H1 (cell line): ENCODE measurements at regions not wholly inside any gene's neighbourhood (a gene's known extent, or its start where the extent isn't known, plus 50 kb on each side); places are given as distances from the start of the nearest gene placed in this dataset.

Experiments
- CTCF ChIA-PET: fragments of 300-600 bp; sonication (Branson Sonifier 250); formaldehyde crosslinking; loops from one replicate; lab custom pipeline; 2021; ENCODE audit not compliant: partially characterized antibody; lab: Charles Lee
- POLR2A ChIA-PET: fragments of 300-600 bp; sonication (Branson Sonifier 250); formaldehyde crosslinking; loops from one replicate; lab custom pipeline; 2021; ENCODE audit warnings: inconsistent platforms; ENCODE audit not compliant: partially characterized antibody; lab: Charles Lee
- DNase-seq, 2 experiments: peaks; one replicate each; pipeline versions ENCODE4 v3.0.0 to v3.0.0-alpha.2; 2010 to 2022; ENCODE audit warnings: low spot score in 2 of 2, low read depth in 1 of 2, mixed read lengths in 1 of 2
- FAIRE-seq: peaks from 2 replicates; lab custom pipeline; 2011; peaks lifted over from hg19 to GRCh38; lab: Jason Lieb, UNC
- H2AFZ ChIP-seq: 2 replicates; pipeline ENCODE4 v1.8.1; 2012; ENCODE audit warnings: low read length, inconsistent platforms
- H2AK5ac ChIP-seq: 2 replicates; pipeline ENCODE4 v1.6.1; 2013; ENCODE audit warnings: low read depth, low read length
- H2BK120ac ChIP-seq: replicated peaks from 2 replicates; pipeline ENCODE3; 2013; ENCODE audit warnings: low read depth, low read length, inconsistent platforms
- H2BK12ac ChIP-seq: 2 replicates; pipeline ENCODE4 v1.6.1; 2013; ENCODE audit warnings: low read depth, low read length
- H2BK15ac ChIP-seq: 2 replicates; pipeline ENCODE4 v1.6.1; 2013; ENCODE audit warnings: low read length
- H2BK20ac ChIP-seq: 2 replicates; pipeline ENCODE4 v1.6.1; 2013; ENCODE audit warnings: low read length
- H2BK5ac ChIP-seq: 2 replicates; pipeline ENCODE4 v1.6.1; 2013; ENCODE audit warnings: low read depth, low read length
- H3K14ac ChIP-seq: 2 replicates; pipeline ENCODE4 v1.6.1; 2013; ENCODE audit warnings: inconsistent platforms; ENCODE audit not compliant: insufficient read length
- H3K18ac ChIP-seq: 2 replicates; pipeline ENCODE4 v1.6.1; 2013; ENCODE audit warnings: low read length; ENCODE audit errors: extremely low read depth
- H3K23ac ChIP-seq: 2 replicates; pipeline ENCODE4 v1.6.1; 2013; ENCODE audit warnings: inconsistent platforms; ENCODE audit not compliant: insufficient read length
- H3K23me2 ChIP-seq: 2 replicates; pipeline ENCODE4 v1.6.1; 2013; ENCODE audit warnings: low read depth, low read length
- H3K27ac ChIP-seq: 2 replicates; pipeline ENCODE4 v1.6.1; 2011; ENCODE audit warnings: low read depth, low read length, inconsistent platforms
- H3K27me3 ChIP-seq, 4 experiments: replicated peaks in 1 of 4; 1 replicate in 1 of 4; 2 replicates in 3 of 4; pipeline versions ENCODE4 v1.6.1 to v1.8.1; 2011 to 2013; ENCODE audit warnings: low read length in 3 of 4, mild to moderate bottlenecking in 3 of 4, inconsistent platforms in 2 of 4, mixed read lengths in 2 of 4, moderate library complexity in 1 of 4; ENCODE audit not compliant: control insufficient read depth in 3 of 4, insufficient read depth in 3 of 4; ENCODE audit errors: extremely low read depth in 1 of 4
- H3K36me3 ChIP-seq, 4 experiments: 2 replicates each; pipeline versions ENCODE4 v1.6.1 to v1.8.1; 2011 to 2013; ENCODE audit warnings: mild to moderate bottlenecking in 4 of 4, low read length in 3 of 4, moderate library complexity in 2 of 4, control low read depth in 1 of 4, inconsistent platforms in 1 of 4; ENCODE audit not compliant: insufficient read depth in 4 of 4, control insufficient read depth in 2 of 4
- H3K4ac ChIP-seq: replicated peaks from 2 replicates; pipeline ENCODE3; 2013; ENCODE audit warnings: low read length, low read depth, mixed read lengths, inconsistent platforms; ENCODE audit not compliant: insufficient read length
- H3K4me1 ChIP-seq, 4 experiments: replicated peaks in 1 of 4; 1 replicate in 1 of 4; 2 replicates in 3 of 4; pipeline versions ENCODE4 v1.6.1 to v1.8.1; 2011 to 2013; ENCODE audit warnings: low read length in 3 of 4, inconsistent platforms in 2 of 4, mixed read lengths in 1 of 4; ENCODE audit not compliant: insufficient read depth in 4 of 4, control insufficient read depth in 3 of 4
- H3K4me2 ChIP-seq, 2 experiments: 2 replicates each; pipeline versions ENCODE4 v1.6.1 to v1.8.1; 2011 to 2013; ENCODE audit warnings: low read depth in 2 of 2, low read length in 2 of 2, control low read depth in 1 of 2, inconsistent platforms in 1 of 2, mild to moderate bottlenecking in 1 of 2; ENCODE audit not compliant: insufficient read depth in 1 of 2
- H3K4me3 ChIP-seq, 4 experiments: fragments of 200-600, 300-600 bp in 1 of 4; sonication (generic), shearing (Covaris generic), sonication (Bioruptor Twin) in 1 of 4; 2 replicates each; pipeline versions ENCODE4 v1.5.1 to v1.8.1; 2011 to 2016; ENCODE audit warnings: low read length in 4 of 4, low read depth in 3 of 4, control low read depth in 2 of 4, inconsistent platforms in 2 of 4, mild to moderate bottlenecking in 2 of 4, mixed read lengths in 1 of 4, moderate library complexity in 1 of 4; ENCODE audit not compliant: insufficient read depth in 2 of 4; ENCODE audit errors: extremely low read depth in 1 of 4
- H3K56ac ChIP-seq: replicated peaks from 2 replicates; pipeline ENCODE3; 2013; ENCODE audit warnings: low read depth, mild to moderate bottlenecking, mixed read lengths, low read length, inconsistent platforms; ENCODE audit not compliant: insufficient read length
- H3K79me1 ChIP-seq: 2 replicates; pipeline ENCODE4 v1.6.1; 2013; ENCODE audit warnings: low read depth, low read length, control low read depth
- H3K79me2 ChIP-seq, 2 experiments: 2 replicates each; pipeline versions ENCODE4 v1.6.1 to v1.8.1; 2012 to 2013; ENCODE audit warnings: low read length in 2 of 2, mild to moderate bottlenecking in 2 of 2, inconsistent platforms in 1 of 2; ENCODE audit not compliant: insufficient read depth in 2 of 2, control insufficient read depth in 1 of 2
- H3K9ac ChIP-seq, 4 experiments: replicated peaks in 1 of 4; 1 replicate in 1 of 4; 2 replicates in 3 of 4; pipeline versions ENCODE4 v1.6.1 to v1.8.1; 2011 to 2013; ENCODE audit warnings: low read depth in 3 of 4, low read length in 3 of 4, control low read depth in 2 of 4, mild to moderate bottlenecking in 2 of 4, moderate library complexity in 2 of 4, inconsistent platforms in 1 of 4; ENCODE audit errors: extremely low read depth in 1 of 4
- H3K9me3 ChIP-seq, 2 experiments: 2 replicates each; pipeline versions ENCODE4 v1.6.1 to v1.8.1; 2012 to 2013; ENCODE audit warnings: mild to moderate bottlenecking in 2 of 2, moderate library complexity in 2 of 2, control low read depth in 1 of 2, inconsistent platforms in 1 of 2, low read depth in 1 of 2, low read length in 1 of 2, mixed read lengths in 1 of 2; ENCODE audit not compliant: insufficient read depth in 2 of 2
- H4K20me1 ChIP-seq, 2 experiments: replicated peaks in 1 of 2; 2 replicates each; pipeline versions ENCODE3 to v1.8.1; 2011 to 2013; ENCODE audit warnings: inconsistent platforms in 2 of 2, low read length in 2 of 2, mild to moderate bottlenecking in 1 of 2; ENCODE audit not compliant: insufficient read depth in 2 of 2, control insufficient read depth in 1 of 2
- H4K5ac ChIP-seq: 2 replicates; pipeline ENCODE4 v1.6.1; 2013; ENCODE audit warnings: low read length, low read depth, mixed read lengths, inconsistent platforms; ENCODE audit not compliant: insufficient read length
- H4K8ac ChIP-seq: 2 replicates; pipeline ENCODE4 v1.8.0; 2013; ENCODE audit warnings: mild to moderate bottlenecking, moderate library complexity, low read length, inconsistent platforms; ENCODE audit not compliant: insufficient read depth; ENCODE audit errors: extremely low read depth
- H4K91ac ChIP-seq: replicated peaks from 2 replicates; pipeline ENCODE3; 2013; ENCODE audit warnings: low read length, mixed read lengths, inconsistent platforms; ENCODE audit not compliant: insufficient read length
- POLR2A ChIP-seq, 2 experiments: IDR thresholded peaks; 1 replicate in 1 of 2; 2 replicates in 1 of 2; pipeline ENCODE4 v1.6.1; 2011; ENCODE audit warnings: low read depth in 2 of 2, low read length in 2 of 2, mild to moderate bottlenecking in 2 of 2; ENCODE audit errors: control extremely low read depth in 1 of 2
- SP1 ChIP-seq: IDR thresholded peaks from 2 replicates; pipeline ENCODE4 v1.6.1; 2011; ENCODE audit warnings: low read depth, low read length
- WGBS, 2 experiments: shearing (Covaris generic) in 1 of 2; methylation state at CpG; one replicate each; pipeline versions ENCODE4 v1.1.6 to v1.1.7; 2013 to 2015; ENCODE audit warnings: low lambda C conversion rate in 2 of 2, mixed read lengths in 2 of 2, inconsistent platforms in 1 of 2, low coverage in 1 of 2, missing lambda C conversion rate in 1 of 2; ENCODE audit not compliant: insufficient replicate concordance in 2 of 2, insufficient coverage in 1 of 2, insufficient read length in 1 of 2; ENCODE audit errors: extremely low coverage in 1 of 2, missing lambda C conversion rate in 1 of 2; 5-methylcytosine and 5-hydroxymethylcytosine counted together

DNA sequence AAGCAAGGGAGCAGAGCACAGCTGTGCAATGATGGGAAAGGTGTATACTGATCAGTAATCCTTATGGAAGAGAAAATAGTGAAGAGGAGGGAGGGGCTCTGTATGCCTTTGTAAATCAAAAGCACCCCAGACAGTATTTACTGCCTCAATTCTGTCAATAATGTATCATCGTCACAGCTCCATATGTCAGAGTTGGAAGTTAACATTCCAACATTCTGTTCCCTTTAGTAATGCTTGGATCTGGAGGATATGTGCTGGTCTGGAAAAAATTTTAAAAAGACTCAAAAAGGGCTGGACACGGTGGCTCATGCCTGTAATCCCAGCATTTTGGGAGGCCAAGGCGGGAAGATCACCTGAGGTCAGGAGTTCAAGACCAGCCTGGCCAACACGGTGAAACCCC is 310.4 kb downstream of the ACTL7B start:
- H4K8ac ChIP-seq, result no peak overlapping the region; the same call in 1 of the 2 replicates
- H3K56ac ChIP-seq, result no peak overlapping the region
- no peaks in the 10 kb centered on the region for H3K79me1 ChIP-seq
- H3K18ac ChIP-seq, result no peak overlapping the region
- no peak overlapping the region for H2BK120ac ChIP-seq
- no peak overlapping the region for H2AK5ac ChIP-seq
- H3K4me1 ChIP-seq, result peaks cover 3 to 5% (median 4%) of the 10 kb centered on the region in 4 experiments; a peak in 3 of 7 replicates
- TF ChIP-seq POLR2A (IDR thresholded peaks at IDR 0.05; ENCODE audit: control extremely low read depth in 1 of 2, low read depth in 2 of 2, low read length in 2 of 2) (no peak), SP1 (no peak)
- H3K4me2 ChIP-seq, result no peak overlapping the region
- DNase-seq, result no peak
- no peak overlapping the region for H4K91ac ChIP-seq
- H3K23me2 ChIP-seq, result no peaks in the 10 kb centered on the region
- H2BK5ac ChIP-seq, result no peak overlapping the region
- no peak overlapping the region for H4K5ac ChIP-seq
- H3K23ac ChIP-seq, result no peak overlapping the region
- H3K79me2 ChIP-seq, result no peaks in the 10 kb centered on the region
- H3K27ac ChIP-seq, result no peak overlapping the region
- no peak overlapping the region for H2BK20ac ChIP-seq
- H3K4ac ChIP-seq, result no peak overlapping the region
- H4K20me1 ChIP-seq, result no peaks in the 10 kb centered on the region
- H2BK12ac ChIP-seq, result no peak overlapping the region
- WGBS, 2 experiments, result 92% methylated on average over 4 of the region's 4 CpGs; no CpG with 5 or more reads in 1 of the 2 experiments
- no peak overlapping the region for H3K14ac ChIP-seq
- no peaks in the 10 kb centered on the region for H3K9me3 ChIP-seq
- H3K27me3 ChIP-seq, result no peaks in the 10 kb centered on the region
- POLR2A ChIA-PET, result no interaction called here
- H2AFZ ChIP-seq, result no peak overlapping the region
- no peak overlapping the region for H3K9ac ChIP-seq
- H3K36me3 ChIP-seq, result no peaks in the 10 kb centered on the region
- CTCF ChIA-PET, result interaction anchor here (1.6 kb wide), 2 partner anchors 10 to 12 kb away, joined by 4 to 8 read pairs; no protein-coding TSS in a partner anchor
- no peak overlapping the region for H3K4me3 ChIP-seq
- H2BK15ac ChIP-seq, result no peak overlapping the region
- FAIRE-seq, result no peak
